H9 (cell line): ENCODE measurements at regions not wholly inside any gene's neighbourhood (a gene's known extent, or its start where the extent isn't known, plus 50 kb on each side); places are given as distances from the start of the nearest gene placed in this dataset.

Experiments used
- DNase-seq: peaks from one replicate; pipeline ENCODE4 v3.0.0-alpha.2; 2017
- H2AFZ ChIP-seq: one replicate; pipeline ENCODE4 v1.6.1; 2013; ENCODE audit warnings: mild to moderate bottlenecking, low read length, control low read depth, moderate library complexity
- H2AK5ac ChIP-seq: 2 replicates; pipeline ENCODE4 v1.6.1; 2013; ENCODE audit warnings: low read length, control low read depth, mixed read lengths; ENCODE audit not compliant: insufficient read length
- H2BK120ac ChIP-seq: one replicate; pipeline ENCODE4 v1.6.1; 2013; ENCODE audit warnings: low read depth, mild to moderate bottlenecking, low read length, control low read depth, inconsistent platforms; ENCODE audit not compliant: poor library complexity, severe bottlenecking
- H2BK12ac ChIP-seq: 2 replicates; pipeline ENCODE4 v1.6.1; 2013; ENCODE audit warnings: low read length, control low read depth, mixed read lengths, low read depth; ENCODE audit not compliant: insufficient read length
- H2BK15ac ChIP-seq: 2 replicates; pipeline ENCODE4 v1.6.1; 2013; ENCODE audit warnings: low read depth, low read length, control low read depth
- H2BK20ac ChIP-seq: one replicate; pipeline ENCODE4 v1.6.1; 2013; ENCODE audit warnings: low read depth, mild to moderate bottlenecking, low read length, control low read depth, inconsistent platforms; ENCODE audit not compliant: poor library complexity, severe bottlenecking
- H2BK5ac ChIP-seq: 2 replicates; pipeline ENCODE4 v1.6.1; 2013; ENCODE audit warnings: low read length, control low read depth, mixed read lengths; ENCODE audit not compliant: insufficient read length
- H3K14ac ChIP-seq: 2 replicates; pipeline ENCODE4 v1.6.1; 2013; ENCODE audit warnings: low read length, control low read depth; ENCODE audit not compliant: insufficient read depth
- H3K18ac ChIP-seq: 2 replicates; pipeline ENCODE4 v1.6.1; 2013; ENCODE audit warnings: low read depth, mild to moderate bottlenecking, mixed read lengths, low read length, control low read depth; ENCODE audit not compliant: insufficient read length
- H3K23ac ChIP-seq: 2 replicates; pipeline ENCODE4 v1.6.1; 2013; ENCODE audit warnings: low read length, control low read depth, mixed read lengths, low read depth; ENCODE audit not compliant: insufficient read length
- H3K23me2 ChIP-seq: 2 replicates; pipeline ENCODE4 v1.6.1; 2013; ENCODE audit warnings: low read depth, mild to moderate bottlenecking, mixed read lengths, low read length, control low read depth; ENCODE audit not compliant: insufficient read length, poor library complexity, severe bottlenecking
- H3K27ac ChIP-seq: 2 replicates; pipeline ENCODE4 v1.5.1; 2013; ENCODE audit warnings: low read length, control low read depth, mixed read lengths, low read depth; ENCODE audit not compliant: insufficient read length
- H3K27me3 ChIP-seq: 2 replicates; pipeline ENCODE4 v1.6.1; 2013; ENCODE audit warnings: low read length, control low read depth, inconsistent platforms; ENCODE audit not compliant: insufficient read depth
- H3K4ac ChIP-seq: 2 replicates; pipeline ENCODE4 v1.6.1; 2013; ENCODE audit warnings: low read depth, mild to moderate bottlenecking, control low read depth, inconsistent platforms, low read length, moderate library complexity
- H3K4me1 ChIP-seq: 2 replicates; pipeline ENCODE4 v1.6.1; 2013; ENCODE audit warnings: low read length, control low read depth, inconsistent platforms; ENCODE audit not compliant: insufficient read depth
- H3K4me2 ChIP-seq: 2 replicates; pipeline ENCODE4 v1.6.1; 2013; ENCODE audit warnings: low read length, control low read depth, mixed read lengths; ENCODE audit not compliant: insufficient read length, insufficient read depth
- H3K56ac ChIP-seq: 2 replicates; pipeline ENCODE4 v1.6.1; 2013; ENCODE audit warnings: low read depth, mild to moderate bottlenecking, mixed read lengths, low read length, control low read depth; ENCODE audit not compliant: insufficient read length
- H3K79me1 ChIP-seq: 2 replicates; pipeline ENCODE4 v1.6.1; 2013; ENCODE audit warnings: low read depth, mild to moderate bottlenecking, moderate library complexity, low read length, control low read depth, inconsistent platforms; ENCODE audit not compliant: insufficient read depth, poor library complexity, severe bottlenecking
- H3K79me2 ChIP-seq: 2 replicates; pipeline ENCODE4 v1.6.1; 2013; ENCODE audit warnings: low read length, control low read depth, inconsistent platforms; ENCODE audit not compliant: insufficient read depth
- H3K9ac ChIP-seq: 2 replicates; pipeline ENCODE4 v1.6.1; 2013; ENCODE audit warnings: low read length, control low read depth, mixed read lengths; ENCODE audit not compliant: insufficient read length; ENCODE audit errors: extremely low read depth
- H3K9me3 ChIP-seq: one replicate; pipeline ENCODE4 v1.6.1; 2013; ENCODE audit warnings: low read depth, low read length, inconsistent platforms; ENCODE audit not compliant: control insufficient read depth
- H3T11ph ChIP-seq: one replicate; pipeline ENCODE4 v1.6.1; 2013; ENCODE audit warnings: mild to moderate bottlenecking, low read length, control low read depth, inconsistent platforms
- H4K20me1 ChIP-seq: one replicate; pipeline ENCODE4 v1.6.1; 2013; ENCODE audit not compliant: control insufficient read depth, insufficient read length, insufficient read depth
- H4K5ac ChIP-seq: 2 replicates; pipeline ENCODE4 v1.6.1; 2013; ENCODE audit warnings: low read depth, mild to moderate bottlenecking, mixed read lengths, low read length, control low read depth; ENCODE audit not compliant: insufficient read length
- H4K8ac ChIP-seq: replicated peaks from 2 replicates; pipeline ENCODE4 v1.6.1; 2013; ENCODE audit warnings: low read length, control low read depth, mixed read lengths, low read depth; ENCODE audit not compliant: insufficient read length
- H4K91ac ChIP-seq: 2 replicates; pipeline ENCODE4 v1.6.1; 2013; ENCODE audit warnings: low read depth, mild to moderate bottlenecking, moderate library complexity, mixed read lengths, low read length, control low read depth; ENCODE audit not compliant: insufficient read length
- H3K27ac Mint-ChIP-seq, 3 experiments: 2 replicates in 2 of 3; 3 replicates in 1 of 3; pipeline ENCODE4 v1.8.0; 2020 to 2021; ENCODE audit warnings: mixed read lengths in 3 of 3, mild to moderate bottlenecking in 1 of 3, moderate library complexity in 1 of 3
- H3K27me3 Mint-ChIP-seq: 2 replicates; pipeline ENCODE4 v1.8.0; 2021; ENCODE audit warnings: low read depth, mild to moderate bottlenecking, moderate library complexity, mixed read lengths
- H3K36me3 Mint-ChIP-seq, 3 experiments: 2 replicates in 2 of 3; 3 replicates in 1 of 3; pipeline ENCODE4 v1.8.0; 2020 to 2021; ENCODE audit warnings: low read depth in 3 of 3, mixed read lengths in 3 of 3; ENCODE audit not compliant: insufficient read depth in 1 of 3
- H3K4me1 Mint-ChIP-seq, 2 experiments: 2 replicates each; pipeline ENCODE4 v1.8.0; 2020; ENCODE audit warnings: mixed read lengths in 2 of 2
- H3K4me3 Mint-ChIP-seq, 2 experiments: 2 replicates in 1 of 2; 3 replicates in 1 of 2; pipeline ENCODE4 v1.8.0; 2020 to 2021; ENCODE audit warnings: mild to moderate bottlenecking in 2 of 2, mixed read lengths in 2 of 2, moderate library complexity in 1 of 2
- H3K9me3 Mint-ChIP-seq, 2 experiments: 2 replicates in 1 of 2; 3 replicates in 1 of 2; pipeline ENCODE4 v1.8.0; 2020; ENCODE audit warnings: mild to moderate bottlenecking in 2 of 2, mixed read lengths in 2 of 2, moderate library complexity in 1 of 2
- CTCF ChIP-seq: fragments of 200-600 bp; sonication (generic); conservative IDR thresholded peaks from 3 replicates; pipeline ENCODE4 v1.8.0; 2021; ENCODE audit warnings: antibody characterized with exemption, mild to moderate bottlenecking
- WGBS: extraction: QIAGEN DNeasy Blood & Tissue Kit; methylation state at CpG from one replicate; pipeline ENCODE4 v1.1.7; 2013; ENCODE audit warnings: missing lambda C conversion rate, low lambda C conversion rate, mixed read lengths; ENCODE audit not compliant: insufficient read length; ENCODE audit errors: extremely low coverage; 5-methylcytosine and 5-hydroxymethylcytosine counted together

- H3K4me3 Mint-ChIP-seq: no peak overlapping the region
- no peak overlapping the region for H4K8ac ChIP-seq
- no peaks in the 10 kb centered on the region for H3K36me3 Mint-ChIP-seq
Measured at GRCh38 chr20:1783245-1783644, 112.0 kb upstream of the SIRPA start.

More at GRCh38 chr20:1783245-1783644, 112.0 kb upstream of the SIRPA start:
- Histone ChIP-seq H3K27me3 (no peaks in the 10 kb centered on the region), H3K4ac (no peak overlapping the region), H3K79me2 (no peaks in the 10 kb centered on the region), H2BK120ac (no peak overlapping the region), H4K20me1 (no peaks in the 10 kb centered on the region), H4K91ac (no peak overlapping the region), H3K27ac (no peak overlapping the region), H2BK12ac (no peak overlapping the region), H3K14ac (no peak overlapping the region), H3K56ac (no peak overlapping the region), H2BK5ac (no peak overlapping the region), H2BK15ac (no peak overlapping the region), H3K79me1 (no peaks in the 10 kb centered on the region), H3K23ac (no peak overlapping the region), H2AK5ac (no peak overlapping the region), H3K9ac (no peak overlapping the region), H2BK20ac (no peak overlapping the region), H3K23me2 (peaks cover 1% of the 10 kb centered on the region), H3T11ph (no peak overlapping the region), H4K5ac (no peak overlapping the region), H3K4me2 (no peak overlapping the region), H3K4me1 (no peaks in the 10 kb centered on the region), H3K9me3 (no peaks in the 10 kb centered on the region), H3K18ac (no peak overlapping the region), H2AFZ (no peak overlapping the region)
- WGBS: no CpG with 5 or more reads among the region's 4 CpGs
- no peak for TF ChIP-seq CTCF
- Mint-ChIP-seq H3K27me3 (peaks cover 45% of the 10 kb centered on the region), H3K4me1 (no peaks in the 10 kb centered on the region), H3K27ac (no peak overlapping the region), H3K9me3 (no peaks in the 10 kb centered on the region)
- no peak for DNase-seq
